Activated naive CD8-positive, alpha-beta T cell treated with anti-CD3 and anti-CD28 coated beads, Interleukin-2, amount 10 ng/mL, durations not matched to agents 7 days and 5 days (primary cell): ENCODE measurements at regions not wholly inside any gene's neighbourhood (a gene's known extent, or its start where the extent isn't known, plus 50 kb on each side); places are given as distances from the start of the nearest gene placed in this dataset.
"Not testable (repeated sequence)": the region's sequence is repeated elsewhere in the genome, so short reads cannot be mapped to it uniquely, and the experiment has no call there.

Experiments
- ATAC-seq: fragments of 150-1000 bp; cut with Tn5 transposase; one replicate; pipeline ENCODE4 v1.10.0; 2021; ENCODE audit warnings: low read depth, moderate library complexity
- POLR2A ChIA-PET: fragments of 350-600 bp; sonication (Branson Sonifier 250); formaldehyde crosslinking; loops from one replicate; lab custom pipeline; 2021; ENCODE audit warnings: antibody characterized with exemption; lab: Charles Lee
- DNase-seq: peaks from one replicate; pipeline ENCODE4 v3.0.0; 2021
- H3K27ac Mint-ChIP-seq: one replicate; pipeline ENCODE4 v1.8.0; 2022; ENCODE audit warnings: mild to moderate bottlenecking, mixed read lengths
- H3K27me3 Mint-ChIP-seq: one replicate; pipeline ENCODE4 v1.8.0; 2022; ENCODE audit warnings: mild to moderate bottlenecking, moderate library complexity, mixed read lengths
- H3K36me3 Mint-ChIP-seq: one replicate; pipeline ENCODE4 v1.8.0; 2021; ENCODE audit warnings: mild to moderate bottlenecking, mixed read lengths
- H3K4me1 Mint-ChIP-seq: one replicate; pipeline ENCODE4 v1.8.0; 2021; ENCODE audit warnings: mixed read lengths
- H3K4me3 Mint-ChIP-seq: one replicate; pipeline ENCODE4 v1.8.0; 2022; ENCODE audit warnings: mild to moderate bottlenecking, moderate library complexity, mixed read lengths
- H3K9me3 Mint-ChIP-seq: one replicate; pipeline ENCODE4 v1.8.0; 2021; ENCODE audit warnings: mixed read lengths

DNA sequence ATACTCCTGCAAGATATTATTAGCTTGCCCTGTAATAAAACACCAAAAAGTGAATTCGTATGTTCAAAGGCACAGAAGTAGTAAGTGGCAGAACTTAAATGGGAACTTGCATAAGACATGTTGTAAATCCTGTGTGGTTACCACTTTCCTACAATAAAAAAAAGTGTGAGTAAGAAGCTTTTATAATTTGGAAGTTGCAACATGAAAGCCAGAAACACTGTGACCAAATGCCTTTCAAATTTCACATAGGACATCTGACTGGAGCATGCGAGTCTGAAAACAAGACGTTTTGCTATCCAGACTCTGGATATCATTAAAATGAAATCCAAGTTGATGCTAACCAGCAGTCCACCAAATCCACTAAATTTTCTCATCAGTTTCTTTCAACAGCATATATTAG lies 886.2 kb upstream of the NRXN1 start:
- Mint-ChIP-seq H3K27ac (no peak overlapping the region), H3K36me3 (no peaks in the 10 kb centered on the region), H3K4me3 (no peak overlapping the region), H3K27me3 (no peaks in the 10 kb centered on the region), H3K4me1 (no peaks in the 10 kb centered on the region), H3K9me3 (peaks cover 9% of the 10 kb centered on the region)
- no peak for DNase-seq
- POLR2A ChIA-PET = no interaction called here
- ATAC-seq = no peak

- DNase-seq = no peak
- POLR2A ChIA-PET = no interaction called here
- Mint-ChIP-seq H3K9me3 (peaks cover 6% of the 10 kb centered on the region), H3K27ac (no peak overlapping the region), H3K4me1 (no peaks in the 10 kb centered on the region), H3K4me3 (no peak overlapping the region), H3K27me3 (no peaks in the 10 kb centered on the region), H3K36me3 (no peaks in the 10 kb centered on the region)
- ATAC-seq = no peak
Measured at GRCh38 chr2:51903728-51904127, 871.8 kb upstream of the NRXN1 start.

GRCh38 chr2:51899643-51900042 lies 867.7 kb upstream of the NRXN1 start:
- Mint-ChIP-seq H3K27ac (no peak overlapping the region), H3K36me3 (no peaks in the 10 kb centered on the region), H3K9me3 (peaks cover 6% of the 10 kb centered on the region), H3K4me3 (no peak overlapping the region), H3K27me3 (no peaks in the 10 kb centered on the region), H3K4me1 (no peaks in the 10 kb centered on the region)
- ATAC-seq (no peak), DNase-seq (no peak)
- POLR2A ChIA-PET = no interaction called here

DNA sequence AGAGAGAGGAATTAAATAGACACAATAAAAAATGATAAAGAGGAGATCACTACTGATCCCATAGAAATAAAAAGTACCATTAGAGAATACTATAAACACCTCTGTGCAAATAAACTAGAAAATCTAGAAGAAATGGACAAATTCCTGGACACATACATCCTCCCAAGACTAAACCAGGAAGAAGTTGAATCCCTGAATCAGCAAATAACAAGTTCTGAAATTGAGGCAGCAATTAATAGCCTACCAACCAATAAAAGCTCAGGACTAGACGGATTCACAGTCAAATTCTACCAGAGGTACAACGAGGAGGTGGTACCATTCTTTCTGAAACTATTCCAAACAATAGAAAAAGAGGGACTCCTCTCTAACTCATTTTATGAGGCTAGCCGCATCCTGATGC lies 862.7 kb upstream of the NRXN1 start:
- DNase-seq, H3K27ac Mint-ChIP-seq, POLR2A ChIA-PET, ATAC-seq, H3K4me3 Mint-ChIP-seq, H3K9me3 Mint-ChIP-seq, H3K36me3 Mint-ChIP-seq, H3K27me3 Mint-ChIP-seq, H3K4me1 Mint-ChIP-seq: not testable (repeated sequence)

DNA sequence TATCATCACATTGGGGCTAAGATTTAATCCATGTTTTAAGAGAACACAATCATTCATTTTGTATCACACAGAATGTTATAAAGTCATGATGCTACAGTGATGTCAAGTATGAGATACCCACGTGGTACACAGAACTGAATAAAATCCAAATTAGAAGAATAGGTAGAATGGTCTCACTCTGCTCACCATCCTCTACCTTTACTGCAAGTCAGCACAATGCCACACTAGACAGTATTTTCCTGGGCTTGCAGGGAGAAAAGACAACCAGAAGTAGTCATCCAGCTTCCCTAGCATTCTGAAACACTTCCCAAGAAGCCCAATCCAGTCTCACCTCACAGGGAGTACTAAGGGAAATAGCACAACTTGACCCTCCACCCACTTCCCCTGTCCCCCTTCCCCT lies 856.2 kb upstream of the NRXN1 start:
- POLR2A ChIA-PET = no interaction called here
- no peak overlapping the region for H3K4me3 Mint-ChIP-seq
- ATAC-seq = no peak
- no peak for DNase-seq
- H3K9me3 Mint-ChIP-seq = peaks cover 12% of the 10 kb centered on the region
- no peak overlapping the region for H3K27ac Mint-ChIP-seq
- H3K36me3 Mint-ChIP-seq = no peaks in the 10 kb centered on the region
- no peaks in the 10 kb centered on the region for H3K4me1 Mint-ChIP-seq
- H3K27me3 Mint-ChIP-seq = no peaks in the 10 kb centered on the region

DNA sequence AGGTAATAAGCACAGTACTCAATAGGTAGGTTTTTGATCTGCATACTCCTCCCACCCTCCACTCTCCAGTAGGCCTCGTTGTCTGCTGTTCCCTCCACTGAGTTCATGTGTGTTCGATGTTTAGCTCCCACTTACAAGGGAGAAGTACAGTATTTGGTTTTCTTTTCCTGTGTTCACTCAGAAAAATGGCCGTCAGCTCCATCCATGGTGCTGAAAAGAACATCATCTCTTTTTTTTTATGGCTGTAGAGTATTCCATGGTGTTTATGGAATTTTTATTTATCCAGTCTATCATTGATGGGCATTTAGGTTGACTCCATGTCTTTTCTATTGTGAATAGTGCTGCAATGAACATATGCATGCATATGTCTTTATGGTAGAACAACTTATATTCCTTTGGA lies 849.7 kb upstream of the NRXN1 start:
- Mint-ChIP-seq H3K9me3 (peaks cover 13% of the 10 kb centered on the region), H3K27me3 (no peaks in the 10 kb centered on the region), H3K27ac (no peak overlapping the region), H3K4me1 (no peaks in the 10 kb centered on the region), H3K36me3 (no peaks in the 10 kb centered on the region), H3K4me3 (no peak overlapping the region)
- DNase-seq = no peak
- POLR2A ChIA-PET = no interaction called here
- no peak for ATAC-seq

DNA sequence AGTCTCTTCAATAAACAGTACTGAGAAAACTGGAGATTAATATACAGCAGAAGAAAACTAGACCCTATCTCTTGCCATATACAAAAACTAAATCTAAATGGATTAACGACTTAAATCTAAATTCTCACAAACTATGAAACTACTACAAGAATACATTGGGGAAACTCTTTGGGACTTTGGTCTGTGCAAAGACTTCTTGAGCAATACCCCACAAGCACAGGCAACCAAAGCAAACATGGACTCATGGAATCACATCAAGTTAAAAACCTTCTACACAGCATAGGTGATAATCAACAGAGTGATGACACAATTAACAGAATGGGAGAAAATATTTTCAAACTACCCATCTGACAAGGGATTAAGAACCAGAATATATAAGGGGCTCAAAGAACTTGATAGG lies 848.2 kb upstream of the NRXN1 start:
- DNase-seq (no peak), ATAC-seq (no peak)
- Mint-ChIP-seq H3K27me3 (no peaks in the 10 kb centered on the region), H3K36me3 (no peaks in the 10 kb centered on the region), H3K9me3 (peaks cover 11% of the 10 kb centered on the region), H3K4me3 (no peak overlapping the region), H3K4me1 (no peaks in the 10 kb centered on the region), H3K27ac (no peak overlapping the region)
- POLR2A ChIA-PET = no interaction called here

DNA sequence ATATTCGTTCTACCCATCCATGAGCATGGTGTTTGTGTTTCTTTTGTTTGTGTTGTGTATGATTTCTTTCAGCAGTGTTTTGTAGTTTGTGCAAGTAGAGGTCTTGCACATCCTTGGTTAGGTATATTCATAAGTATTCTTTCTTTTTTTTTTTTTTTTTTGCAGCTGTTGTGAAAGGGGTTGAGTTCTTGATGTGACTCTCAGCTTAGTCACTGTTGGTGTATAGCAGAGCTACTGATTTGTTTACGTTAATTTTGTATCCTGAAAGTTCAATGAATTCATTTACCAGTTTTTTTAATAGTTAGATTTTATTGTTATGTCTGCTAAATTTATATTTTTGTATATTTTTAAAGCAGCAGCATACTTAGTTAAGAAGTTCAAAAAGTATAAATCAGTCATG lies 834.4 kb upstream of the NRXN1 start:
- Mint-ChIP-seq H3K9me3 (peaks cover 12% of the 10 kb centered on the region), H3K36me3 (no peaks in the 10 kb centered on the region), H3K27me3 (no peaks in the 10 kb centered on the region), H3K4me3 (no peak overlapping the region), H3K4me1 (no peaks in the 10 kb centered on the region), H3K27ac (no peak overlapping the region)
- ATAC-seq (no peak), DNase-seq (no peak)
- POLR2A ChIA-PET = no interaction called here

- ATAC-seq (no peak), DNase-seq (no peak)
- H3K4me1 Mint-ChIP-seq = no peaks in the 10 kb centered on the region
- POLR2A ChIA-PET = no interaction called here
- H3K9me3 Mint-ChIP-seq = peaks cover 2% of the 10 kb centered on the region
- H3K27me3 Mint-ChIP-seq = no peaks in the 10 kb centered on the region
- H3K36me3 Mint-ChIP-seq = no peaks in the 10 kb centered on the region
- no peak overlapping the region for H3K4me3 Mint-ChIP-seq
- H3K27ac Mint-ChIP-seq = no peak overlapping the region
Measured at GRCh38 chr2:51859260-51859659, 827.3 kb upstream of the NRXN1 start.

GRCh38 chr2:51855683-51856082 lies 823.8 kb upstream of the NRXN1 start:
- peaks cover 2% of the 10 kb centered on the region for H3K9me3 Mint-ChIP-seq
- POLR2A ChIA-PET = no interaction called here
- no peaks in the 10 kb centered on the region for H3K36me3 Mint-ChIP-seq
- H3K27ac Mint-ChIP-seq = no peak overlapping the region
- ATAC-seq (no peak), DNase-seq (no peak)
- no peaks in the 10 kb centered on the region for H3K4me1 Mint-ChIP-seq
- H3K27me3 Mint-ChIP-seq = no peaks in the 10 kb centered on the region
- no peak overlapping the region for H3K4me3 Mint-ChIP-seq

DNA sequence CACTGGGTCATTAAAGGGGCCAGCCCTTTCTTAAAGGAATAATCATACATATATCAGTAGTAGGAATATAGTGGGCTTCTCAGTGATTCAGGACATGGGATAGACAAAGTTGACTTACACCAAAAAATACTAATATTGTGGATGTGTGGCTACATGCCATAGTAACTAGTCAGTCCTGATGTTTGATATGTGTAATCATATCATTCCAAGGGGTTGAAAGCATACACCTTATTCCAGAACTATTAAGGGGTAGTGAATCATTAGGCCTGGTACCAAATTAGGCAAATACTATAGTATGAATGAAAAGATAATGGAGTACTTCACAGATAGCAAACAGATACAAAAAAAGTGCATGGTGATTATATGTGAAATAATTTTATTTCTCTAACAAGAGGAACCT lies 814.9 kb upstream of the NRXN1 start:
- Mint-ChIP-seq H3K27me3 (no peaks in the 10 kb centered on the region), H3K9me3 (peaks cover 13% of the 10 kb centered on the region), H3K36me3 (no peaks in the 10 kb centered on the region), H3K4me1 (no peaks in the 10 kb centered on the region), H3K27ac (no peak overlapping the region), H3K4me3 (no peak overlapping the region)
- ATAC-seq = no peak
- POLR2A ChIA-PET = no interaction called here
- DNase-seq = no peak

- Mint-ChIP-seq H3K4me1 (no peaks in the 10 kb centered on the region), H3K27ac (no peak overlapping the region), H3K9me3 (peaks cover 13% of the 10 kb centered on the region), H3K36me3 (no peaks in the 10 kb centered on the region), H3K4me3 (no peak overlapping the region), H3K27me3 (no peaks in the 10 kb centered on the region)
- ATAC-seq (no peak), DNase-seq (no peak)
- POLR2A ChIA-PET = no interaction called here
Measured at GRCh38 chr2:51846018-51846417, 814.1 kb upstream of the NRXN1 start.

DNA sequence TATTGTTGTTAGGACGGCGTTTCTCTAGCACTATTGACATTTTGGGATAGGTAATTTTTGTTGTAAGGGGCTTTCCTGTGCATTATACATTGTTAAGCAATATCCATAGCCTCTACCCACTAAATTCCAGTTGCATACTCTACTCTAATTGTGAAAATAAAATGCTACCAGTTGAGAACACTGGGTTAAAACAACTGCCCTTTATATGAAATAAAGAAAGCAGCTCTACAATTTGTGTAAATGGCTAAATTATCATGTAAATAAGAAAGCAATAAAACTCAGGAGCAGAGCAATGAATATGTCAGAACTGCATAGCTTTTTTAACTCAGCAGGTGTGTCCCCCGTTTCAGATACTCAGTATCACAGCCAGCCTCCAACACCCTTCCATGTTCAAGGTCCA lies 812.7 kb upstream of the NRXN1 start:
- H3K36me3 Mint-ChIP-seq = no peaks in the 10 kb centered on the region
- POLR2A ChIA-PET = no interaction called here
- H3K9me3 Mint-ChIP-seq = peaks cover 13% of the 10 kb centered on the region
- no peaks in the 10 kb centered on the region for H3K4me1 Mint-ChIP-seq
- no peak overlapping the region for H3K4me3 Mint-ChIP-seq
- H3K27ac Mint-ChIP-seq = no peak overlapping the region
- DNase-seq (no peak), ATAC-seq (no peak)
- no peaks in the 10 kb centered on the region for H3K27me3 Mint-ChIP-seq

DNA sequence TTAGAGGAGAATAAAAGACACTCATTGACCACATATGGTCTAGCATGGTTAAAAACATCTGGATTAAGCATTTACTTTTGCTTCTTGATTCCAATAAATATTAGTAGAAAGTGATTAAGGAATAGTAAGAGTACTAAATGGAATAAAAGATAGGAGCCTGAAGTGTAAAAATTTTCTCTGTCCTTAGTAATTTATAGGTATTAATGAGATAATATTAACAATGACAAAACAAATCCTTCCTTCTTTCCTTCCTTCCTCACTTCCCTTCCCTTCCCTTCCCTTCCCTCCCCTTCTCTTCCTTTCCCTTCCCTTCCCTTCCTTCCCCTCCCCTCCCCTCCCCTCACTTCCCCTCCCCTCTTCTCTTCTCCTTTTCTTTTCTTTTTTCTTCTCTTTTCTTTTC lies 797.5 kb upstream of the NRXN1 start:
- Mint-ChIP-seq H3K27ac (no peak overlapping the region), H3K4me1 (no peaks in the 10 kb centered on the region), H3K36me3 (no peaks in the 10 kb centered on the region), H3K4me3 (no peak overlapping the region), H3K27me3 (no peaks in the 10 kb centered on the region), H3K9me3 (peaks cover 2% of the 10 kb centered on the region)
- POLR2A ChIA-PET = no interaction called here
- ATAC-seq (no peak), DNase-seq (no peak)

- POLR2A ChIA-PET = no interaction called here
- no peak for DNase-seq
Measured at GRCh38 chr2:51825823-51826222, 793.9 kb upstream of the NRXN1 start.

More at GRCh38 chr2:51825823-51826222, 793.9 kb upstream of the NRXN1 start:
- Mint-ChIP-seq H3K27ac (no peak overlapping the region), H3K9me3 (peaks cover 2% of the 10 kb centered on the region), H3K4me1 (no peaks in the 10 kb centered on the region), H3K27me3 (no peaks in the 10 kb centered on the region), H3K4me3 (no peak overlapping the region), H3K36me3 (no peaks in the 10 kb centered on the region)
- ATAC-seq = no peak
